HCT116 (cell line): ENCODE measurements at regions not wholly inside any gene's neighbourhood (a gene's known extent, or its start where the extent isn't known, plus 50 kb on each side); places are given as distances from the start of the nearest gene placed in this dataset.
"Not testable (repeated sequence)": the region's sequence is repeated elsewhere in the genome, so short reads cannot be mapped to it uniquely, and the experiment has no call there.

ENCODE experiments used
- ATAC-seq: fragments of 200-7000 bp; cut with Tn5 transposase; 2 replicates; pipeline ENCODE4 v1.9.1; 2020; ENCODE audit warnings: mild to moderate bottlenecking, moderate library complexity
- BruUV-seq: library from RNA; stranded (reverse); fragments of 400-500 nt; replicated peaks from 2 replicates; lab custom pipeline; 2021; lab: Mats Ljungman, UMichigan
- CTCF ChIA-PET: fragments of 300-600 bp; sonication (Branson Sonifier 250); formaldehyde crosslinking; loops from one replicate; lab custom pipeline; 2021; ENCODE audit warnings: antibody characterized with exemption; lab: Charles Lee
- POLR2A ChIA-PET: fragments of 300-600, 350-600 bp; sonication (Branson Sonifier 250); formaldehyde crosslinking; loops from one replicate; lab custom pipeline; 2021; ENCODE audit warnings: antibody characterized with exemption; lab: Charles Lee
- RAD21 ChIA-PET, 2 experiments: fragments of 300-600 bp; sonication (Branson Sonifier 250); formaldehyde crosslinking; loops; one replicate each; lab custom pipeline; 2023; ENCODE audit warnings: low total read pairs in 2 of 2; ENCODE audit not compliant: uncharacterized antibody in 2 of 2, unreplicated experiment in 2 of 2, low non-redundant PET in 1 of 2; lab: Charles Lee
- DNase-seq: peaks from one replicate; pipeline ENCODE4 v3.0.0-alpha.2; 2010; ENCODE audit warnings: low read depth, low spot score
- H2AFZ ChIP-seq: fragments of 200-600 bp; shearing (Covaris generic), sonication (generic); 2 replicates; pipeline ENCODE4 v1.6.1; 2017; ENCODE audit warnings: low read depth, mixed run types, mixed read lengths, antibody characterized with exemption, low read length; ENCODE audit not compliant: poor library complexity, severe bottlenecking
- H3K27ac ChIP-seq: 2 replicates; pipeline ENCODE4 v1.5.1; 2012; ENCODE audit warnings: low read depth, low read length
- H3K27me3 ChIP-seq: fragments of 200-600 bp; sonication (generic); 2 replicates; pipeline ENCODE4 v1.6.1; 2016; ENCODE audit warnings: mixed run types, low read length, mixed read lengths; ENCODE audit not compliant: insufficient read depth
- H3K36me3 ChIP-seq, 2 experiments: fragments of 200-500 bp in 1 of 2; fragments of 200-600 bp in 1 of 2; sonication (Bioruptor generic) in 1 of 2; sonication (generic) in 1 of 2; 2 replicates each; pipeline versions ENCODE4 v1.5.1 to v1.6.1; 2014 to 2016; ENCODE audit warnings: low read length in 2 of 2, inconsistent platforms in 1 of 2, mixed read lengths in 1 of 2, mixed run types in 1 of 2; ENCODE audit not compliant: insufficient read depth in 2 of 2, control insufficient read depth in 1 of 2
- H3K4me1 ChIP-seq, 2 experiments: fragments of 200-600 bp in 1 of 2; sonication (generic) in 1 of 2; 2 replicates each; pipeline versions ENCODE4 v1.5.1 to v1.6.1; 2012 to 2017; ENCODE audit warnings: low read length in 2 of 2, inconsistent platforms in 1 of 2, mild to moderate bottlenecking in 1 of 2, mixed read lengths in 1 of 2, mixed run types in 1 of 2, moderate library complexity in 1 of 2; ENCODE audit not compliant: insufficient read depth in 2 of 2, control insufficient read depth in 1 of 2
- H3K4me2 ChIP-seq: fragments of 200-600 bp; sonication (generic); 2 replicates; pipeline ENCODE4 v1.6.1; 2017; ENCODE audit warnings: mixed run types, low read length, mixed read lengths
- H3K4me3 ChIP-seq, 2 experiments: fragments of 200-600 bp in 1 of 2; sonication (generic) in 1 of 2; replicated peaks in 1 of 2; 2 replicates each; pipeline ENCODE4 v1.5.1; 2011 to 2016; ENCODE audit warnings: low read length in 2 of 2, control low read depth in 1 of 2, low read depth in 1 of 2, mild to moderate bottlenecking in 1 of 2, mixed read lengths in 1 of 2, mixed run types in 1 of 2
- H3K79me2 ChIP-seq: fragments of 200-600 bp; sonication (generic); 2 replicates; pipeline ENCODE4 v1.6.1; 2017; ENCODE audit warnings: mild to moderate bottlenecking, mixed run types, low read length, moderate library complexity, mixed read lengths; ENCODE audit not compliant: insufficient read depth
- H3K9ac ChIP-seq: fragments of 200-600 bp; sonication (generic); 2 replicates; pipeline ENCODE4 v1.6.1; 2016; ENCODE audit warnings: low read length, mixed read lengths
- H3K9me2 ChIP-seq: fragments of 200-600 bp; sonication (generic), shearing (Covaris generic); 2 replicates; pipeline ENCODE4 v1.6.1; 2017; ENCODE audit warnings: mixed run types, mild to moderate bottlenecking, moderate library complexity; ENCODE audit not compliant: insufficient read depth
- H3K9me3 ChIP-seq, 2 experiments: fragments of 200-500 bp in 1 of 2; fragments of 200-600 bp in 1 of 2; sonication (Bioruptor generic) in 1 of 2; sonication (generic) in 1 of 2; 2 replicates each; pipeline ENCODE4 v1.6.1; 2014 to 2017; ENCODE audit warnings: low read length in 2 of 2, mixed read lengths in 2 of 2, inconsistent platforms in 1 of 2, low read depth in 1 of 2, mild to moderate bottlenecking in 1 of 2, mixed run types in 1 of 2, moderate library complexity in 1 of 2; ENCODE audit not compliant: control insufficient read depth in 1 of 2, insufficient read depth in 1 of 2
- H4K20me1 ChIP-seq: fragments of 200-600 bp; sonication (generic), shearing (Covaris generic); 2 replicates; pipeline ENCODE4 v1.6.1; 2017; ENCODE audit warnings: mixed run types, mild to moderate bottlenecking, moderate library complexity; ENCODE audit not compliant: insufficient read depth
- CTCF ChIP-seq, 3 experiments: fragments of 200-600 bp in 1 of 3; sonication (generic) in 1 of 3; IDR thresholded peaks in 2 of 3; conservative IDR thresholded peaks in 1 of 3; 2 replicates each; pipeline ENCODE4 v1.5.1; 2012 to 2017; ENCODE audit warnings: low read depth in 2 of 3, low read length in 2 of 3, antibody characterized with exemption in 1 of 3, borderline replicate concordance in 1 of 3, control low read depth in 1 of 3, mild to moderate bottlenecking in 1 of 3, mixed read lengths in 1 of 3, mixed run types in 1 of 3, moderate library complexity in 1 of 3; ENCODE audit not compliant: insufficient read depth in 1 of 3
- RAD21 ChIP-seq: IDR thresholded peaks from 2 replicates; pipeline ENCODE4 v1.6.1; 2012; ENCODE audit warnings: low read depth, mild to moderate bottlenecking
- REST ChIP-seq: IDR thresholded peaks from 2 replicates; pipeline ENCODE4 v1.6.1; 2012; ENCODE audit warnings: low read depth
- SIN3A ChIP-seq: IDR thresholded peaks from 2 replicates; pipeline ENCODE4 v1.6.1; 2012; ENCODE audit warnings: low read depth
- TCF7L2 ChIP-seq: IDR thresholded peaks from 2 replicates; pipeline ENCODE4 v1.7.0; 2011; ENCODE audit warnings: borderline replicate concordance, inconsistent platforms; ENCODE audit not compliant: insufficient read depth, insufficient read length; ENCODE audit errors: extremely low read depth
- YY1 ChIP-seq: IDR thresholded peaks from 2 replicates; pipeline ENCODE4 v1.6.1; 2011; ENCODE audit warnings: low read length, low read depth, moderate library complexity, mild to moderate bottlenecking; ENCODE audit not compliant: insufficient replicate concordance; ENCODE audit errors: extremely low read depth
- intact Hi-C: fragments of 100-400 bp; cut with micrococcal nuclease; formaldehyde crosslinking; loops from 2 replicates; pipeline ENCODE4 v1.10.0; 2022

- DNase-seq (no peak), ATAC-seq (no peak)
- Histone ChIP-seq H3K4me3 (no peak overlapping the region), H2AFZ (no peak overlapping the region), H3K9ac (no peak overlapping the region), H3K4me1 (no peaks in the 10 kb centered on the region), H3K9me2 (no peaks in the 10 kb centered on the region), H4K20me1 (no peaks in the 10 kb centered on the region), H3K36me3 (no peaks in the 10 kb centered on the region), H3K4me2 (no peak overlapping the region), H3K79me2 (no peaks in the 10 kb centered on the region), H3K27me3 (no peaks in the 10 kb centered on the region), H3K9me3 (no peaks in the 10 kb centered on the region), H3K27ac (no peak overlapping the region)
- BruUV-seq = no TSS peak
- TF ChIP-seq CTCF (IDR thresholded peaks at IDR 0.05 in 2 of 3, conservative IDR thresholded peaks at IDR 0.05 in 1 of 3; ENCODE audit: borderline replicate concordance in 1 of 3, insufficient read depth in 1 of 3, low read depth in 2 of 3, low read length in 2 of 3) (0 out of 6 replicates have a peak, but pooled peaks of 1 of the 3 experiments have one; percentile 9), REST (no peak), RAD21 (no peak), YY1 (no peak), SIN3A (no peak), TCF7L2 (no peak)
- POLR2A ChIA-PET = no interaction called here
- CTCF ChIA-PET = no interaction called here
- intact Hi-C loops = no loop called here
- RAD21 ChIA-PET = no interaction called here
Observed at GRCh38 chr5:88021141-88021540, 247.5 kb downstream of the TMEM161B start.

- H3K4me2 ChIP-seq, H2AFZ ChIP-seq, BruUV-seq, H3K4me1 ChIP-seq, H3K79me2 ChIP-seq, H3K27ac ChIP-seq, H3K4me3 ChIP-seq, DNase-seq, H3K9me3 ChIP-seq, H4K20me1 ChIP-seq, H3K36me3 ChIP-seq, POLR2A ChIA-PET, RAD21 ChIA-PET, H3K27me3 ChIP-seq, H3K9ac ChIP-seq, CTCF ChIA-PET, intact Hi-C loops, H3K9me2 ChIP-seq, ATAC-seq: not testable (repeated sequence)
Observed at GRCh38 chr5:88014984-88015383, 253.7 kb downstream of the TMEM161B start.
